HepG2 (cell line): ENCODE measurements at regions not wholly inside any gene's neighbourhood (a gene's known extent, or its start where the extent isn't known, plus 50 kb on each side); places are given as distances from the start of the nearest gene placed in this dataset.

Experiments used
- EP300 ChIP-seq, 3 experiments: sonication (generic) in 1 of 3; formaldehyde crosslinking in 1 of 3; IDR thresholded peaks; 2 replicates each; pipeline versions ENCODE4 v1.5.1 to v1.6.1; 2011 to 2020; ENCODE audit warnings: low read depth in 2 of 3, low read length in 2 of 3, borderline replicate concordance in 1 of 3, improper control_type of control experiment in 1 of 3, mild to moderate bottlenecking in 1 of 3, missing genetic modification reagents in 1 of 3, moderate library complexity in 1 of 3
- FOXM1 ChIP-seq: sonication (generic); formaldehyde crosslinking; IDR thresholded peaks from 2 replicates; pipeline ENCODE4 v1.5.0; 2020; ENCODE audit warnings: missing genetic modification reagents
- FOXO1 ChIP-seq: sonication (generic); formaldehyde crosslinking; IDR thresholded peaks from 2 replicates; pipeline ENCODE4 v1.4.0; 2020; ENCODE audit warnings: missing genetic modification reagents
- SP1 ChIP-seq, 2 experiments: fragments of 450-650 bp in 1 of 2; sonication (generic) in 1 of 2; formaldehyde crosslinking in 1 of 2; IDR thresholded peaks; 2 replicates each; pipeline versions ENCODE4 v1.4.0 to v1.6.1; 2016 to 2020; ENCODE audit warnings: missing genetic modification reagents in 1 of 2
- ZSCAN29 ChIP-seq: sonication (generic); formaldehyde crosslinking; conservative IDR thresholded peaks from 2 replicates; pipeline ENCODE4 v1.4.0; 2020; ENCODE audit warnings: mild to moderate bottlenecking, missing genetic modification reagents

DNA sequence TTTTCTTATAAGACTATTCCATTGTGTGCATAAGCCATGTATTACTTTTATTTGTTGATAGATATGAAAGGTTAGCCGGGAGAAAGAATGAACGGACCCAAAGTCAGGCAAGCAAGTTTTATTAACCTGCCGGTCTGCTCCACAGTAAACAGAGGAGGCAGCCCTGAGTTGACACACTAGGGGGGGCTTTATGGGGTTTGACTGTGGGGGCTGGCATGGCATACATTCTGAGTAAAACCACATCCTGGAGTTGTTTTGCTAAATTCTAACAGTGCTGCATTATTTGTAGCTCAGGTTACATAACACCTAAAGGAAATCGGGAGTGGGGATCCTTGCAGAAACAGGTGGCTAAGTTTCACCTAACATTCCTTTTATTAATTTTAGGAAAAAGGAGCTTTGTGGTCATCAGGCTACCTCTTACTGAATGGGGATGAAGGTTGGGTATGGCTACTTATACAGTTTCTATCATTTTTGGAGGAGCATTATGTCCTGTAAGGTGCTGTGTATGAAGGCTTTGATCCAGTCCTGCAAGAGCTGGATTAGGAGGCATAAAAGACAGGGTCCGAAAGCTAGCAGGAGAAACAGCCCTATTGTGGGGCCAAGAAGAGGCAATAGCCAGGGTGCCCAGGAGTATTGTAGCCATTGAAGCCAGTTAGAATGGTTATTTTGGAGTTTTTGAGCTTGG is 107.4 kb upstream of the USP9Y start:
- TF ChIP-seq EP300 (IDR thresholded peaks at IDR 0.05; ENCODE audit: low read depth in 2 of 2, low read length in 2 of 2) (no peak), EP300 (CRISPR knock-in tag; IDR thresholded peaks at IDR 0.05; ENCODE audit: borderline replicate concordance) (no peak), FOXM1 (CRISPR knock-in tag) (no peak), FOXO1 (CRISPR knock-in tag) (no peak), ZSCAN29 (CRISPR knock-in tag) (no peak), SP1 (IDR thresholded peaks at IDR 0.05) (no peak), SP1 (CRISPR knock-in tag; IDR thresholded peaks at IDR 0.05) (no peak)
